WTC11 (cell line): ENCODE measurements at regions not wholly inside any gene's neighbourhood (a gene's known extent, or its start where the extent isn't known, plus 50 kb on each side); places are given as distances from the start of the nearest gene placed in this dataset.

Experiments
- ATAC-seq: fragments of 200-7000 bp; cut with Tn5 transposase; 2 replicates; pipeline ENCODE4 v1.10.0; 2021; ENCODE audit warnings: mild to moderate bottlenecking, moderate library complexity
- CTCF ChIA-PET: fragments of 300-600 bp; sonication (Branson Sonifier 250); formaldehyde crosslinking; loops from one replicate; lab custom pipeline; 2021; ENCODE audit warnings: antibody characterized with exemption; lab: Charles Lee
- POLR2A ChIA-PET: fragments of 350-600 bp; sonication (Branson Sonifier 250); formaldehyde crosslinking; loops from one replicate; lab custom pipeline; 2021; ENCODE audit warnings: antibody characterized with exemption; lab: Charles Lee
- DNase-seq: peaks from one replicate; pipeline ENCODE4 v3.0.0; 2021; ENCODE audit warnings: low spot score
- H3K27ac Mint-ChIP-seq: 2 replicates; pipeline ENCODE4 v1.8.0; 2021; ENCODE audit warnings: mixed read lengths
- H3K27me3 Mint-ChIP-seq: 2 replicates; pipeline ENCODE4 v1.8.0; 2021; ENCODE audit warnings: low read depth, mild to moderate bottlenecking, moderate library complexity, mixed read lengths
- H3K36me3 Mint-ChIP-seq: 2 replicates; pipeline ENCODE4 v1.8.0; 2021; ENCODE audit warnings: mixed read lengths
- H3K4me1 Mint-ChIP-seq: 2 replicates; pipeline ENCODE4 v1.8.0; 2022; ENCODE audit warnings: mixed read lengths
- H3K4me3 Mint-ChIP-seq: 2 replicates; pipeline ENCODE4 v1.8.0; 2021; ENCODE audit warnings: mild to moderate bottlenecking, moderate library complexity, mixed read lengths
- H3K9me3 Mint-ChIP-seq: 2 replicates; pipeline ENCODE4 v1.8.0; 2021; ENCODE audit warnings: mixed read lengths
- ATF1 ChIP-seq: sonication (generic); formaldehyde crosslinking; IDR thresholded peaks from 2 replicates; pipeline ENCODE4 v1.8.1; 2023; ENCODE audit warnings: mild to moderate bottlenecking, moderate library complexity, missing genetic modification reagents
- CREB1 ChIP-seq: sonication (generic); formaldehyde crosslinking; IDR thresholded peaks from 2 replicates; pipeline ENCODE4 v1.8.0; 2023; ENCODE audit warnings: mild to moderate bottlenecking, missing genetic modification reagents
- ESRRA ChIP-seq: sonication (generic); formaldehyde crosslinking; IDR thresholded peaks from 2 replicates; pipeline ENCODE4 v1.8.1; 2022; ENCODE audit warnings: mild to moderate bottlenecking, missing genetic modification reagents, borderline replicate concordance
- FOXJ3 ChIP-seq: sonication (generic); formaldehyde crosslinking; IDR thresholded peaks from 2 replicates; pipeline ENCODE4 v1.9.0; 2021; ENCODE audit warnings: missing genetic modification reagents, mild to moderate bottlenecking, borderline replicate concordance
- FOXP1 ChIP-seq: sonication (generic); formaldehyde crosslinking; IDR thresholded peaks from 2 replicates; pipeline ENCODE4 v1.8.0; 2022; ENCODE audit warnings: missing genetic modification reagents, mild to moderate bottlenecking, moderate library complexity, borderline replicate concordance
- GABPB1 ChIP-seq: sonication (generic); formaldehyde crosslinking; IDR thresholded peaks from 2 replicates; pipeline ENCODE4 v1.8.1; 2023; ENCODE audit warnings: mild to moderate bottlenecking, missing genetic modification reagents
- GRHL2 ChIP-seq: fragments of 250-450 bp; sonication (Bioruptor Pico); IDR thresholded peaks from 2 replicates; pipeline ENCODE4 v1.8.0; 2022; ENCODE audit warnings: mild to moderate bottlenecking, moderate library complexity; ENCODE audit not compliant: insufficient replicate concordance, severe bottlenecking
- HMGA2 ChIP-seq: fragments of 250-450 bp; sonication (Bioruptor Pico); IDR thresholded peaks from 2 replicates; pipeline ENCODE4 v1.4.0; 2021; ENCODE audit warnings: mild to moderate bottlenecking, moderate library complexity
- JUN ChIP-seq: sonication (generic); formaldehyde crosslinking; IDR thresholded peaks from 2 replicates; pipeline ENCODE4 v1.8.0; 2023; ENCODE audit warnings: mild to moderate bottlenecking, missing genetic modification reagents
- MYBL2 ChIP-seq: sonication (generic); formaldehyde crosslinking; IDR thresholded peaks from 2 replicates; pipeline ENCODE4 v1.8.1; 2023; ENCODE audit warnings: mild to moderate bottlenecking, moderate library complexity, missing genetic modification reagents
- NFYB ChIP-seq: sonication (generic); formaldehyde crosslinking; conservative IDR thresholded peaks from 2 replicates; pipeline ENCODE4 v1.8.0; 2022; ENCODE audit warnings: low read depth, missing genetic modification reagents
- NR1H2 ChIP-seq: sonication (generic); formaldehyde crosslinking; IDR thresholded peaks from 2 replicates; pipeline ENCODE4 v1.9.0; 2021; ENCODE audit warnings: mild to moderate bottlenecking, moderate library complexity, missing genetic modification reagents
- NR2C2 ChIP-seq: sonication (generic); formaldehyde crosslinking; IDR thresholded peaks from 2 replicates; pipeline ENCODE4 v1.8.0; 2022; ENCODE audit warnings: mild to moderate bottlenecking, missing genetic modification reagents
- NR3C1 ChIP-seq: sonication (generic); formaldehyde crosslinking; conservative IDR thresholded peaks from 2 replicates; pipeline ENCODE4 v1.8.1; 2023; ENCODE audit warnings: low read depth, mild to moderate bottlenecking, missing genetic modification reagents
- RELA ChIP-seq: sonication (generic); formaldehyde crosslinking; IDR thresholded peaks from 2 replicates; pipeline ENCODE4 v1.8.1; 2022; ENCODE audit warnings: missing genetic modification reagents, mild to moderate bottlenecking, borderline replicate concordance
- SP1 ChIP-seq: sonication (generic); formaldehyde crosslinking; conservative IDR thresholded peaks from 2 replicates; pipeline ENCODE4 v1.8.1; 2022; ENCODE audit warnings: missing genetic modification reagents
- TEAD1 ChIP-seq: sonication (generic); formaldehyde crosslinking; IDR thresholded peaks from 2 replicates; pipeline ENCODE4 v1.8.0; 2022; ENCODE audit warnings: mild to moderate bottlenecking, missing genetic modification reagents
- TP53 ChIP-seq: sonication (generic); formaldehyde crosslinking; IDR thresholded peaks from 2 replicates; pipeline ENCODE4 v1.8.1; 2023; ENCODE audit warnings: mild to moderate bottlenecking, missing genetic modification reagents
- ZNF121 ChIP-seq: sonication (generic); formaldehyde crosslinking; IDR thresholded peaks from 2 replicates; pipeline ENCODE4 v1.8.0; 2023; ENCODE audit warnings: missing genetic modification reagents
- ZNF416 ChIP-seq: fragments of 250-450 bp; sonication (Bioruptor Pico); IDR thresholded peaks from 2 replicates; pipeline ENCODE4 v1.9.0; 2021; ENCODE audit warnings: mild to moderate bottlenecking, inconsistent platforms
- ZNF423 ChIP-seq: fragments of 250-450 bp; sonication (Bioruptor Pico); IDR thresholded peaks from 2 replicates; pipeline ENCODE4 v2.1.2; 2022; ENCODE audit warnings: mild to moderate bottlenecking, moderate library complexity
- TF ChIP-seq, protein P1 (sequence below): fragments of 250-450 bp; sonication (Bioruptor Pico); IDR thresholded peaks from 2 replicates; pipeline ENCODE4 v2.1.2; 2022; ENCODE audit warnings: mild to moderate bottlenecking, moderate library complexity
- TF ChIP-seq, protein P2 (sequence below): sonication (generic); formaldehyde crosslinking; IDR thresholded peaks from 2 replicates; pipeline ENCODE4 v1.8.1; 2022; ENCODE audit warnings: mild to moderate bottlenecking, moderate library complexity, missing genetic modification reagents
- TF ChIP-seq, protein P3 (sequence below): sonication (generic); formaldehyde crosslinking; IDR thresholded peaks from 2 replicates; pipeline ENCODE4 v1.8.0; 2022; ENCODE audit warnings: mild to moderate bottlenecking, missing genetic modification reagents
- TF ChIP-seq, protein P4 (sequence below): sonication (generic); formaldehyde crosslinking; conservative IDR thresholded peaks from 2 replicates; pipeline ENCODE4 v1.8.1; 2023; ENCODE audit warnings: mild to moderate bottlenecking, low read depth, missing genetic modification reagents, moderate library complexity
- TF ChIP-seq, protein P5 (sequence below): sonication (generic); formaldehyde crosslinking; IDR thresholded peaks from 2 replicates; pipeline ENCODE4 v1.8.0; 2023; ENCODE audit warnings: mild to moderate bottlenecking, missing genetic modification reagents
- TF ChIP-seq, protein P6 (sequence below): sonication (generic); formaldehyde crosslinking; conservative IDR thresholded peaks from 2 replicates; pipeline ENCODE4 v1.8.1; 2022; ENCODE audit warnings: mild to moderate bottlenecking, missing genetic modification reagents

DNA sequence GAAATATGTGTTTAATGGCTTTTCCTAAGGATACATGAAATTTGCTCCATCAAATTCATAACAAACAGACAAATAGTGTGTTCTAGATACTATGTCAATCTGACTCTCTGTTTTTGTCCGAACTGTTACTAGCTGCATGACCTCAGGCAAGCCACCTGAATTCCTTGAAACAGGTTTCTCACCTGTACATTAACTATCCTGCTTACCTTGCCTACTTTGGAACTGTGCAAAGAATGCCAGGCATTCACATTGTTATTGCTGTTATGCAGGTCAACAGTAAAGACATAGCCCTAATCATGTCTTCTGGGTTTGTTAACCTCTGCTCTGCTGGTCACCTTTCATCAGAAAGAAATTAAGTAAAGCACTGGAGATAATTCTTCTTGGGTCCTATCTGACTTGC, 1283.9 kb upstream of the CELF2 start:
- H3K4me3 Mint-ChIP-seq = no peak overlapping the region
- no peaks in the 10 kb centered on the region for H3K4me1 Mint-ChIP-seq
- no peak overlapping the region for H3K27ac Mint-ChIP-seq
- TF ChIP-seq NR1H2 (CRISPR knock-in tag) = no peak
- TF ChIP-seq ZNF416 (CRISPR knock-in tag) = no peak
- TF ChIP-seq TP53 (CRISPR knock-in tag) = no peak
- TF ChIP-seq, protein P1, sequence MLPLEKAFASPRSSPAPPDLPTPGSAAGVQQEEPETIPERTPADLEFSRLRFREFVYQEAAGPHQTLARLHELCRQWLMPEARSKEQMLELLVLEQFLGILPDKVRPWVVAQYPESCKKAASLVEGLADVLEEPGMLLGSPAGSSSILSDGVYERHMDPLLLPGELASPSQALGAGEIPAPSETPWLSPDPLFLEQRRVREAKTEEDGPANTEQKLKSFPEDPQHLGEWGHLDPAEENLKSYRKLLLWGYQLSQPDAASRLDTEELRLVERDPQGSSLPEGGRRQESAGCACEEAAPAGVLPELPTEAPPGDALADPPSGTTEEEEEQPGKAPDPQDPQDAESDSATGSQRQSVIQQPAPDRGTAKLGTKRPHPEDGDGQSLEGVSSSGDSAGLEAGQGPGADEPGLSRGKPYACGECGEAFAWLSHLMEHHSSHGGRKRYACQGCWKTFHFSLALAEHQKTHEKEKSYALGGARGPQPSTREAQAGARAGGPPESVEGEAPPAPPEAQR = no peak
- TF ChIP-seq HMGA2 (CRISPR knock-in tag) = no peak
- TF ChIP-seq SP1 (CRISPR knock-in tag) = no peak
- no peak for TF ChIP-seq NR3C1 (CRISPR knock-in tag)
- no peak for TF ChIP-seq ESRRA
- TF ChIP-seq, protein P2, sequence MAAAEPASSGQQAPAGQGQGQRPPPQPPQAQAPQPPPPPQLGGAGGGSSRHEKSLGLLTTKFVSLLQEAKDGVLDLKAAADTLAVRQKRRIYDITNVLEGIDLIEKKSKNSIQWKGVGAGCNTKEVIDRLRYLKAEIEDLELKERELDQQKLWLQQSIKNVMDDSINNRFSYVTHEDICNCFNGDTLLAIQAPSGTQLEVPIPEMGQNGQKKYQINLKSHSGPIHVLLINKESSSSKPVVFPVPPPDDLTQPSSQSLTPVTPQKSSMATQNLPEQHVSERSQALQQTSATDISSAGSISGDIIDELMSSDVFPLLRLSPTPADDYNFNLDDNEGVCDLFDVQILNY (CRISPR knock-in tag) = no peak
- TF ChIP-seq JUN = no peak
- TF ChIP-seq RELA (CRISPR knock-in tag) = no peak
- no peak for TF ChIP-seq ZNF423 (CRISPR knock-in tag)
- TF ChIP-seq, protein P3, sequence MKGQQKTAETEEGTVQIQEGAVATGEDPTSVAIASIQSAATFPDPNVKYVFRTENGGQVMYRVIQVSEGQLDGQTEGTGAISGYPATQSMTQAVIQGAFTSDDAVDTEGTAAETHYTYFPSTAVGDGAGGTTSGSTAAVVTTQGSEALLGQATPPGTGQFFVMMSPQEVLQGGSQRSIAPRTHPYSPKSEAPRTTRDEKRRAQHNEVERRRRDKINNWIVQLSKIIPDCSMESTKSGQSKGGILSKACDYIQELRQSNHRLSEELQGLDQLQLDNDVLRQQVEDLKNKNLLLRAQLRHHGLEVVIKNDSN (CRISPR knock-in tag) = no peak
- no peak for TF ChIP-seq FOXJ3 (CRISPR knock-in tag)
- no peak for TF ChIP-seq NFYB (CRISPR knock-in tag)
- no peak for DNase-seq
- POLR2A ChIA-PET = no interaction called here
- CTCF ChIA-PET = no interaction called here
- H3K27me3 Mint-ChIP-seq = no peaks in the 10 kb centered on the region
- no peaks in the 10 kb centered on the region for H3K36me3 Mint-ChIP-seq
- peaks cover 6% of the 10 kb centered on the region for H3K9me3 Mint-ChIP-seq
- ATAC-seq = no peak

DNA sequence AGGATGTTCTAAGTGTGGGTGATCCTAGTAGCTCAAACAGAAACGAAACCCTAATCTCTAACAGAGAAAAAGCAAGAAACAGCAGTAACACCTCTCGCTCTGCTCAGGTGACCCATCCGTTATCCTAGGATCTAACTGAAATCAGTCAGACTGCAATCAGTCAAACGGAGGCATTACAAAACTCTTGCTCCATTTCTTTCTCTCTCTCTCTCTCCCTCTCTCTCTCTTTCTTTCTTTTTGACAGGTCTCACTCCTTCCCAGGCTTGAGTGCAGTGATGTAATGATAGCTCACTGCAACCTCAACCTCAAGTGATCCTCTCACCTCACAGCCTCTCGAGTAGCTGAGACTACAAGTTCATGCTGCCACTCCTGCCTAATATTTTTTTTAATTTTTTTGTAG, 1283.5 kb upstream of the CELF2 start:
- DNase-seq (no peak), ATAC-seq (no peak)
- ChIA-PET CTCF (no interaction called here), POLR2A (no interaction called here)
- no peaks in the 10 kb centered on the region for H3K36me3 Mint-ChIP-seq
- no peaks in the 10 kb centered on the region for H3K4me1 Mint-ChIP-seq
- no peaks in the 10 kb centered on the region for H3K27me3 Mint-ChIP-seq
- H3K9me3 Mint-ChIP-seq = peaks cover 3% of the 10 kb centered on the region; the same call in 1 of the 2 replicates
- TF ChIP-seq ZNF121 (CRISPR knock-in tag) (no peak), GRHL2 (CRISPR knock-in tag) (no peak), NR2C2 (no peak), NR1H2 (CRISPR knock-in tag) (no peak)
- H3K4me3 Mint-ChIP-seq = no peak overlapping the region
- H3K27ac Mint-ChIP-seq = no peak overlapping the region

DNA sequence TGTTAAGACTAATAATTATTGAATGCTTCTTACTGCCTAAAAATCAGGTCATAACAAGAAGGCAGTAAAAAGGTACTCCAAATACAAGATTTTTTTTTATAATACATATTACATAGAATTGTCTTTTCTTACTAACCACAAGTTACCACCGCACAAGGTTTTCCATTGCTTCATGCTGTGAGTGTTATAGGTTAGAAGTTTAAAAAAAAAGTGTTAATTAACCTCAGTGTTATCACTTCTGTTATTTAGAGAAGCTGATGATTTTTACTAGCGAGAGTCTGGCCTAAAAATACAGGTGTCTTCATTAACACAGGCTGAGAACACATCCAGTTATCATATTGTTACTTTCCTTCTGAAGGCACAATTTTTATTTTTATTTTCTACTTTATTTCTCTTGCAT, 1281.9 kb upstream of the CELF2 start:
- ATAC-seq = no peak
- TF ChIP-seq CREB1 (CRISPR knock-in tag) = no peak
- TF ChIP-seq ATF1 (CRISPR knock-in tag) = no peak
- TF ChIP-seq, protein P4, sequence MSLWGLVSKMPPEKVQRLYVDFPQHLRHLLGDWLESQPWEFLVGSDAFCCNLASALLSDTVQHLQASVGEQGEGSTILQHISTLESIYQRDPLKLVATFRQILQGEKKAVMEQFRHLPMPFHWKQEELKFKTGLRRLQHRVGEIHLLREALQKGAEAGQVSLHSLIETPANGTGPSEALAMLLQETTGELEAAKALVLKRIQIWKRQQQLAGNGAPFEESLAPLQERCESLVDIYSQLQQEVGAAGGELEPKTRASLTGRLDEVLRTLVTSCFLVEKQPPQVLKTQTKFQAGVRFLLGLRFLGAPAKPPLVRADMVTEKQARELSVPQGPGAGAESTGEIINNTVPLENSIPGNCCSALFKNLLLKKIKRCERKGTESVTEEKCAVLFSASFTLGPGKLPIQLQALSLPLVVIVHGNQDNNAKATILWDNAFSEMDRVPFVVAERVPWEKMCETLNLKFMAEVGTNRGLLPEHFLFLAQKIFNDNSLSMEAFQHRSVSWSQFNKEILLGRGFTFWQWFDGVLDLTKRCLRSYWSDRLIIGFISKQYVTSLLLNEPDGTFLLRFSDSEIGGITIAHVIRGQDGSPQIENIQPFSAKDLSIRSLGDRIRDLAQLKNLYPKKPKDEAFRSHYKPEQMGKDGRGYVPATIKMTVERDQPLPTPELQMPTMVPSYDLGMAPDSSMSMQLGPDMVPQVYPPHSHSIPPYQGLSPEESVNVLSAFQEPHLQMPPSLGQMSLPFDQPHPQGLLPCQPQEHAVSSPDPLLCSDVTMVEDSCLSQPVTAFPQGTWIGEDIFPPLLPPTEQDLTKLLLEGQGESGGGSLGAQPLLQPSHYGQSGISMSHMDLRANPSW = no peak
- no peak for TF ChIP-seq GABPB1 (CRISPR knock-in tag)
- TF ChIP-seq, protein P5, sequence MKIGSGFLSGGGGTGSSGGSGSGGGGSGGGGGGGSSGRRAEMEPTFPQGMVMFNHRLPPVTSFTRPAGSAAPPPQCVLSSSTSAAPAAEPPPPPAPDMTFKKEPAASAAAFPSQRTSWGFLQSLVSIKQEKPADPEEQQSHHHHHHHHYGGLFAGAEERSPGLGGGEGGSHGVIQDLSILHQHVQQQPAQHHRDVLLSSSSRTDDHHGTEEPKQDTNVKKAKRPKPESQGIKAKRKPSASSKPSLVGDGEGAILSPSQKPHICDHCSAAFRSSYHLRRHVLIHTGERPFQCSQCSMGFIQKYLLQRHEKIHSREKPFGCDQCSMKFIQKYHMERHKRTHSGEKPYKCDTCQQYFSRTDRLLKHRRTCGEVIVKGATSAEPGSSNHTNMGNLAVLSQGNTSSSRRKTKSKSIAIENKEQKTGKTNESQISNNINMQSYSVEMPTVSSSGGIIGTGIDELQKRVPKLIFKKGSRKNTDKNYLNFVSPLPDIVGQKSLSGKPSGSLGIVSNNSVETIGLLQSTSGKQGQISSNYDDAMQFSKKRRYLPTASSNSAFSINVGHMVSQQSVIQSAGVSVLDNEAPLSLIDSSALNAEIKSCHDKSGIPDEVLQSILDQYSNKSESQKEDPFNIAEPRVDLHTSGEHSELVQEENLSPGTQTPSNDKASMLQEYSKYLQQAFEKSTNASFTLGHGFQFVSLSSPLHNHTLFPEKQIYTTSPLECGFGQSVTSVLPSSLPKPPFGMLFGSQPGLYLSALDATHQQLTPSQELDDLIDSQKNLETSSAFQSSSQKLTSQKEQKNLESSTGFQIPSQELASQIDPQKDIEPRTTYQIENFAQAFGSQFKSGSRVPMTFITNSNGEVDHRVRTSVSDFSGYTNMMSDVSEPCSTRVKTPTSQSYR (CRISPR knock-in tag) = no peak
- TF ChIP-seq FOXP1 (CRISPR knock-in tag) = no peak
- TF ChIP-seq, protein P6, sequence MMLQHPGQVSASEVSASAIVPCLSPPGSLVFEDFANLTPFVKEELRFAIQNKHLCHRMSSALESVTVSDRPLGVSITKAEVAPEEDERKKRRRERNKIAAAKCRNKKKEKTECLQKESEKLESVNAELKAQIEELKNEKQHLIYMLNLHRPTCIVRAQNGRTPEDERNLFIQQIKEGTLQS = no peak
- no peak for TF ChIP-seq ESRRA
- TF ChIP-seq NFYB (CRISPR knock-in tag) = no peak
- TF ChIP-seq MYBL2 (CRISPR knock-in tag) = no peak
- TF ChIP-seq TEAD1 = no peak
- TF ChIP-seq ZNF423 (CRISPR knock-in tag) = no peak

More for the DNA sequence above, 1281.9 kb upstream of the CELF2 start:
- no peaks in the 10 kb centered on the region for H3K36me3 Mint-ChIP-seq
- no peak for DNase-seq
- H3K4me1 Mint-ChIP-seq = no peaks in the 10 kb centered on the region
- ChIA-PET CTCF (no interaction called here), POLR2A (no interaction called here)
- no peaks in the 10 kb centered on the region for H3K27me3 Mint-ChIP-seq
- H3K4me3 Mint-ChIP-seq = no peak overlapping the region
- H3K9me3 Mint-ChIP-seq = peaks cover 3% of the 10 kb centered on the region; the same call in 1 of the 2 replicates
- no peak overlapping the region for H3K27ac Mint-ChIP-seq
